DOHH2 (cell line): ENCODE measurements at regions not wholly inside any gene's neighbourhood (a gene's known extent, or its start where the extent isn't known, plus 50 kb on each side); places are given as distances from the start of the nearest gene placed in this dataset.

Experiments used
- CTCF ChIP-seq: fragments of 200-600 bp; sonication (generic); IDR thresholded peaks from one replicate; pipeline ENCODE4 v1.5.1; 2014; ENCODE audit warnings: antibody characterized with exemption, mild to moderate bottlenecking, low read depth, low read length; ENCODE audit not compliant: poor library complexity, severe bottlenecking
- EZH2phosphoT487 ChIP-seq: fragments of 200-600 bp; sonication (generic); IDR thresholded peaks from 2 replicates; pipeline ENCODE4 v1.6.1; 2017; ENCODE audit warnings: borderline replicate concordance, mild to moderate bottlenecking, antibody characterized with exemption, low read length, moderate library complexity, mixed read lengths

- TF ChIP-seq CTCF (no peak), EZH2phosphoT487 (no peak)
Observed at GRCh38 chr4:26163425-26164362, 157.1 kb upstream of the RBPJ start.
